ENCODE measurements at regions not wholly inside any gene's neighbourhood (a gene's known extent, or its start where the extent isn't known, plus 50 kb on each side); places are given as distances from the start of the nearest gene placed in this dataset.

GRCh38 chr13:34241332-34241731, 423.4 kb downstream of the RFC3 start:
- TF ChIP-seq POLR2A (IDR thresholded peaks at IDR 0.05), result no peak
- TF ChIP-seq, protein P1, sequence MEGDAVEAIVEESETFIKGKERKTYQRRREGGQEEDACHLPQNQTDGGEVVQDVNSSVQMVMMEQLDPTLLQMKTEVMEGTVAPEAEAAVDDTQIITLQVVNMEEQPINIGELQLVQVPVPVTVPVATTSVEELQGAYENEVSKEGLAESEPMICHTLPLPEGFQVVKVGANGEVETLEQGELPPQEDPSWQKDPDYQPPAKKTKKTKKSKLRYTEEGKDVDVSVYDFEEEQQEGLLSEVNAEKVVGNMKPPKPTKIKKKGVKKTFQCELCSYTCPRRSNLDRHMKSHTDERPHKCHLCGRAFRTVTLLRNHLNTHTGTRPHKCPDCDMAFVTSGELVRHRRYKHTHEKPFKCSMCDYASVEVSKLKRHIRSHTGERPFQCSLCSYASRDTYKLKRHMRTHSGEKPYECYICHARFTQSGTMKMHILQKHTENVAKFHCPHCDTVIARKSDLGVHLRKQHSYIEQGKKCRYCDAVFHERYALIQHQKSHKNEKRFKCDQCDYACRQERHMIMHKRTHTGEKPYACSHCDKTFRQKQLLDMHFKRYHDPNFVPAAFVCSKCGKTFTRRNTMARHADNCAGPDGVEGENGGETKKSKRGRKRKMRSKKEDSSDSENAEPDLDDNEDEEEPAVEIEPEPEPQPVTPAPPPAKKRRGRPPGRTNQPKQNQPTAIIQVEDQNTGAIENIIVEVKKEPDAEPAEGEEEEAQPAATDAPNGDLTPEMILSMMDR (IDR thresholded peaks at IDR 0.05), result no peak

Data from testis (tissue), 2 donors.